K562 (cell line): ENCODE measurements at regions not wholly inside any gene's neighbourhood (a gene's known extent, or its start where the extent isn't known, plus 50 kb on each side); places are given as distances from the start of the nearest gene placed in this dataset.

Experiments
- GATAD2B ChIP-seq: fragments of 450-650 bp; IDR thresholded peaks from 2 replicates; pipeline ENCODE4 v1.6.1; 2017; ENCODE audit warnings: mild to moderate bottlenecking, borderline replicate concordance
- HDAC2 ChIP-seq: fragments of 450-650 bp; IDR thresholded peaks from 2 replicates; pipeline ENCODE4 v1.6.1; 2016; ENCODE audit warnings: mild to moderate bottlenecking
- IRF1 ChIP-seq: sonication (generic); formaldehyde crosslinking; IDR thresholded peaks from 2 replicates; pipeline ENCODE4 v1.8.0; 2022; ENCODE audit warnings: missing genetic modification reagents, mild to moderate bottlenecking, borderline replicate concordance
- IRF2 ChIP-seq: sonication (generic); formaldehyde crosslinking; IDR thresholded peaks from 2 replicates; pipeline ENCODE4 v1.8.1; 2022; ENCODE audit warnings: mild to moderate bottlenecking, missing genetic modification reagents
- MAFK ChIP-seq: IDR thresholded peaks from 2 replicates; pipeline ENCODE4 v1.6.1; 2011; ENCODE audit warnings: low read length, improper control_type of control experiment
- MYBL2 ChIP-seq, 2 experiments: fragments of 450-650 bp in 1 of 2; sonication (generic) in 1 of 2; formaldehyde crosslinking in 1 of 2; IDR thresholded peaks; 2 replicates each; pipeline versions ENCODE4 v1.6.1 to v1.8.1; 2017 to 2022; ENCODE audit warnings: borderline replicate concordance in 1 of 2, inconsistent platforms in 1 of 2, low read depth in 1 of 2, mild to moderate bottlenecking in 1 of 2, missing genetic modification reagents in 1 of 2, moderate library complexity in 1 of 2
- NR2C2 ChIP-seq, 2 experiments: fragments of 200-800 bp in 1 of 2; sonication (Bioruptor generic) in 1 of 2; sonication (generic) in 1 of 2; formaldehyde crosslinking in 1 of 2; IDR thresholded peaks; 2 replicates each; pipeline versions ENCODE4 v1.6.1 to v1.8.0; 2016 to 2022; ENCODE audit warnings: mild to moderate bottlenecking in 1 of 2, missing compliant biosample characterization in 1 of 2, missing genetic modification characterization in 1 of 2, missing genetic modification reagents in 1 of 2
- SNIP1 ChIP-seq: fragments of 450-650 bp; IDR thresholded peaks from 2 replicates; pipeline ENCODE4 v1.7.1; 2017; ENCODE audit warnings: low read depth, mild to moderate bottlenecking
- SREBF2 ChIP-seq: sonication (generic); formaldehyde crosslinking; IDR thresholded peaks from 2 replicates; pipeline ENCODE4 v1.4.0; 2020; ENCODE audit warnings: mild to moderate bottlenecking, missing genetic modification reagents
- ZNF354B ChIP-seq: fragments of 250-450 bp; sonication (Bioruptor Pico); IDR thresholded peaks from 2 replicates; pipeline ENCODE4 v1.4.0; 2020
- ZNF583 ChIP-seq: fragments of 250-450 bp; sonication (Bioruptor Pico); IDR thresholded peaks from 2 replicates; pipeline ENCODE4 v1.4.0; 2020
- ZNF77 ChIP-seq: fragments of 250-450 bp; sonication (Bioruptor Pico); IDR thresholded peaks from 2 replicates; pipeline ENCODE4 v1.5.0; 2020
- TF ChIP-seq, protein P1 (sequence below): sonication (generic); formaldehyde crosslinking; IDR thresholded peaks from 2 replicates; pipeline ENCODE4 v1.8.1; 2023; ENCODE audit warnings: mild to moderate bottlenecking, missing genetic modification reagents
- TF ChIP-seq, protein P2 (sequence below): fragments of 450-650 bp; IDR thresholded peaks from 2 replicates; pipeline ENCODE4 v1.6.1; 2016; ENCODE audit warnings: low read depth
- TF ChIP-seq, protein P3 (sequence below): fragments of 250-450 bp; sonication (Bioruptor Pico); IDR thresholded peaks from 2 replicates; pipeline ENCODE4 v1.8.0; 2022; ENCODE audit warnings: inconsistent platforms, mild to moderate bottlenecking, moderate library complexity, borderline replicate concordance

DNA sequence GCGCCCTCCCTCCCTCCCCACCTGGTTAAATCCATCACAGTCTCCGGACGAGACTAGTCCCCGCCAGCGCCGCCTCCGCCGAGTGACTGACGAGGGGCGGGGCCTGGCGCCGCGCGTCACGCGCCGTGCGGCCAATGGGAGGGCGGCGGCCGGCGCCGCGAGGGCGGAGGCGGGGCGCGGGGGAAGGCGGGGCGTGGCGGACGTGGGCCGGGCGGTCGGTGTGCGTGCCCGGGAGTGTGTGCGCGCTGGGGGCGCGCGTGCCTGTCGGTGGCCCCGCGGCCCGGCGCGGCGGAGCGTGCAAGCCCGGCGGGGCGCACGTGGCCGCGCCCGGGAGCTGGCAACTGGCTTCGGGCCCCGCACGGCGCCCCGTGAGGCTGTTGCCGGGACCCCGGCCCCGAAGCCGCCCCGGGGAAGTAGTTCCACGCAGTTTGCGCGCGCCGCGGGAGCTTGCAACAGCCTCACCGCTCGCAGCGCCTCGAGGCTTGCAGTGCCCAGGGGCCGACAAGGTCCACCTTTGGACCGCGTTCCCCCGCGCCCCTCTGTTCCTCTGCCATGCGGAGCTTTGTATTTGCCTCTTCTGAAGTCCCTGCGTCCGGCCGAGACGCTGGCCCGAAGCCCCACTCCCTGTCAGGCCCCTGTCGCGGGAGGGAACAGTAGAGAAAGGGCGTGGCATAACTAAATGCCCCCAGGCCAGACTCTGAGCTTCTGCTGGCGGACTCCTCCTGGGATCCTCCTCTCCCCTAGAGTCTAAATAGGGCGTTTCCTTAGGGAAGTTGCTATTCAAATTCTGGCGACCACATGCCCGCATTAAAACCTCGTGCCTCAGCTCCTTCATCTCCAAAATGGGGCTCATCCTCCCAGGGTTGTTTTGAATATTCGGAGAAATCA lies 400.9 kb downstream of the SHQ1 start (continued):
- no peak; the same call in 1 of the 2 replicates for TF ChIP-seq NR2C2 (CRISPR knock-in tag; IDR thresholded peaks at IDR 0.05)
- TF ChIP-seq NR2C2 (tag; IDR thresholded peaks at IDR 0.05): peak; percentile 75
- TF ChIP-seq ZNF583 (CRISPR knock-in tag): peak; percentile 48; the same call in 1 of the 2 replicates
- 0 out of 2 replicates have a peak, but pooled peaks have one; percentile 31 for TF ChIP-seq HDAC2
- no peak for TF ChIP-seq SREBF2
- no peak for TF ChIP-seq MAFK
- TF ChIP-seq MYBL2 (IDR thresholded peaks at IDR 0.05; ENCODE audit: low read depth): peak; percentile 59; the same call in 1 of the 2 replicates
- TF ChIP-seq MYBL2 (CRISPR knock-in tag; IDR thresholded peaks at IDR 0.05; ENCODE audit: borderline replicate concordance): no peak
- TF ChIP-seq ZNF354B (CRISPR knock-in tag): no peak
- TF ChIP-seq IRF1: no peak; the same call in 1 of the 2 replicates
- TF ChIP-seq, protein P1, sequence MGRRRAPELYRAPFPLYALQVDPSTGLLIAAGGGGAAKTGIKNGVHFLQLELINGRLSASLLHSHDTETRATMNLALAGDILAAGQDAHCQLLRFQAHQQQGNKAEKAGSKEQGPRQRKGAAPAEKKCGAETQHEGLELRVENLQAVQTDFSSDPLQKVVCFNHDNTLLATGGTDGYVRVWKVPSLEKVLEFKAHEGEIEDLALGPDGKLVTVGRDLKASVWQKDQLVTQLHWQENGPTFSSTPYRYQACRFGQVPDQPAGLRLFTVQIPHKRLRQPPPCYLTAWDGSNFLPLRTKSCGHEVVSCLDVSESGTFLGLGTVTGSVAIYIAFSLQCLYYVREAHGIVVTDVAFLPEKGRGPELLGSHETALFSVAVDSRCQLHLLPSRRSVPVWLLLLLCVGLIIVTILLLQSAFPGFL: no peak
- peak; percentile 62; the same call in 1 of the 2 replicates for TF ChIP-seq IRF2 (CRISPR knock-in tag)
- TF ChIP-seq, protein P2, sequence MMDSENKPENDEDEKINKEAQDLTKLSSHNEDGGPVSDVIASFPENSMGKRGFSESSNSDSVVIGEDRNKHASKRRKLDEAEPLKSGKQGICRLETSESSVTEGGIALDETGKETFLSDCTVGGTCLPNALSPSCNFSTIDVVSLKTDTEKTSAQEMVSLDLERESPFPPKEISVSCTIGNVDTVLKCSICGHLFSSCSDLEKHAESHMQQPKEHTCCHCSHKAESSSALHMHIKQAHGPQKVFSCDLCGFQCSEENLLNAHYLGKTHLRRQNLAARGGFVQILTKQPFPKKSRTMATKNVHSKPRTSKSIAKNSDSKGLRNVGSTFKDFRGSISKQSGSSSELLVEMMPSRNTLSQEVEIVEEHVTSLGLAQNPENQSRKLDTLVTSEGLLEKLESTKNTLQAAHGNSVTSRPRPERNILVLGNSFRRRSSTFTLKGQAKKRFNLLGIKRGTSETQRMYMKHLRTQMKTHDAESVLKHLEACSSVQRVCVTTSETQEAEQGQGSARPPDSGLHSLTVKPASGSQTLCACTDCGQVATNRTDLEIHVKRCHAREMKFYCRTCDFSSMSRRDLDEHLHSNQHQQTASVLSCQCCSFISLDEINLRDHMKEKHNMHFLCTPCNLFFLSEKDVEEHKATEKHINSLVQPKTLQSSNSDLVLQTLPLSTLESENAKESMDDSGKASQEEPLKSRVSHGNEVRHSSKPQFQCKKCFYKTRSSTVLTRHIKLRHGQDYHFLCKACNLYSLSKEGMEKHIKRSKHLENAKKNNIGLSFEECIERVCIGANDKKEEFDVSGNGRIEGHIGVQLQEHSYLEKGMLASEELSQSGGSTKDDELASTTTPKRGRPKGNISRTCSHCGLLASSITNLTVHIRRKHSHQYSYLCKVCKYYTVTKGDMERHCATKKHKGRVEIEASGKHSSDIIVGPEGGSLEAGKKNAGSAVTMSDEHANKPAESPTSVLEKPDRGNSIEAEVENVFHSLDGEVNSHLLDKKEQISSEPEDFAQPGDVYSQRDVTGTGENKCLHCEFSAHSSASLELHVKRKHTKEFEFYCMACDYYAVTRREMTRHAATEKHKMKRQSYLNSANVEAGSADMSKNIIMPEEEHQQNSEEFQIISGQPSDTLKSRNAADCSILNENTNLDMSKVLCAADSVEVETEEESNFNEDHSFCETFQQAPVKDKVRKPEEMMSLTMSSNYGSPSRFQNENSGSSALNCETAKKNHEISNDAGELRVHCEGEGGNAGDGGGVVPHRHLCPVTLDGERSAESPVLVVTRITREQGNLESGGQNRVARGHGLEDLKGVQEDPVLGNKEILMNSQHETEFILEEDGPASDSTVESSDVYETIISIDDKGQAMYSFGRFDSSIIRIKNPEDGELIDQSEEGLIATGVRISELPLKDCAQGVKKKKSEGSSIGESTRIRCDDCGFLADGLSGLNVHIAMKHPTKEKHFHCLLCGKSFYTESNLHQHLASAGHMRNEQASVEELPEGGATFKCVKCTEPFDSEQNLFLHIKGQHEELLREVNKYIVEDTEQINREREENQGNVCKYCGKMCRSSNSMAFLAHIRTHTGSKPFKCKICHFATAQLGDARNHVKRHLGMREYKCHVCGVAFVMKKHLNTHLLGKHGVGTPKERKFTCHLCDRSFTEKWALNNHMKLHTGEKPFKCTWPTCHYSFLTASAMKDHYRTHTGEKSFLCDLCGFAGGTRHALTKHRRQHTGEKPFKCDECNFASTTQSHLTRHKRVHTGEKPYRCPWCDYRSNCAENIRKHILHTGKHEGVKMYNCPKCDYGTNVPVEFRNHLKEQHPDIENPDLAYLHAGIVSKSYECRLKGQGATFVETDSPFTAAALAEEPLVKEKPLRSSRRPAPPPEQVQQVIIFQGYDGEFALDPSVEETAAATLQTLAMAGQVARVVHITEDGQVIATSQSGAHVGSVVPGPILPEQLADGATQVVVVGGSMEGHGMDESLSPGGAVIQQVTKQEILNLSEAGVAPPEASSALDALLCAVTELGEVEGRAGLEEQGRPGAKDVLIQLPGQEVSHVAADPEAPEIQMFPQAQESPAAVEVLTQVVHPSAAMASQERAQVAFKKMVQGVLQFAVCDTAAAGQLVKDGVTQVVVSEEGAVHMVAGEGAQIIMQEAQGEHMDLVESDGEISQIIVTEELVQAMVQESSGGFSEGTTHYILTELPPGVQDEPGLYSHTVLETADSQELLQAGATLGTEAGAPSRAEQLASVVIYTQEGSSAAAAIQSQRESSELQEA: no peak
- no peak for TF ChIP-seq SNIP1
- TF ChIP-seq, protein P3, sequence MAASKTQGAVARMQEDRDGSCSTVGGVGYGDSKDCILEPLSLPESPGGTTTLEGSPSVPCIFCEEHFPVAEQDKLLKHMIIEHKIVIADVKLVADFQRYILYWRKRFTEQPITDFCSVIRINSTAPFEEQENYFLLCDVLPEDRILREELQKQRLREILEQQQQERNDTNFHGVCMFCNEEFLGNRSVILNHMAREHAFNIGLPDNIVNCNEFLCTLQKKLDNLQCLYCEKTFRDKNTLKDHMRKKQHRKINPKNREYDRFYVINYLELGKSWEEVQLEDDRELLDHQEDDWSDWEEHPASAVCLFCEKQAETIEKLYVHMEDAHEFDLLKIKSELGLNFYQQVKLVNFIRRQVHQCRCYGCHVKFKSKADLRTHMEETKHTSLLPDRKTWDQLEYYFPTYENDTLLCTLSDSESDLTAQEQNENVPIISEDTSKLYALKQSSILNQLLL (CRISPR knock-in tag): no peak
- peak; percentile 69; the same call in 1 of the 2 replicates for TF ChIP-seq GATAD2B
- TF ChIP-seq ZNF77: no peak
